Endothelial cell of umbilical vein (primary cell): ENCODE measurements at regions not wholly inside any gene's neighbourhood (a gene's known extent, or its start where the extent isn't known, plus 50 kb on each side); places are given as distances from the start of the nearest gene placed in this dataset.

Experiments
- BruUV-seq: library from RNA; stranded (reverse); fragments of 400-500 nt; replicated peaks from 2 replicates; lab custom pipeline; 2021; lab: Mats Ljungman, UMichigan
- CTCF ChIA-PET: fragments of 300-600, 350-600 bp; sonication (Branson Sonifier 250); formaldehyde crosslinking; loops from one replicate; lab custom pipeline; 2021; ENCODE audit warnings: antibody characterized with exemption, inconsistent platforms; lab: Charles Lee
- POLR2A ChIA-PET: fragments of 300-600, 350-600 bp; sonication (Branson Sonifier 250); formaldehyde crosslinking; loops from one replicate; lab custom pipeline; 2021; ENCODE audit warnings: antibody characterized with exemption, inconsistent platforms; lab: Charles Lee
- DNase-seq: peaks from one replicate; pipeline ENCODE4 v3.0.0-alpha.2; 2011; ENCODE audit warnings: low read depth, low spot score
- FAIRE-seq: peaks from 2 replicates; lab custom pipeline; 2011; peaks lifted over from hg19 to GRCh38; lab: Jason Lieb, UNC
- H2AFZ ChIP-seq: 2 replicates; pipeline ENCODE4 v1.6.0; 2012; ENCODE audit warnings: low read depth, low read length, control low read depth, inconsistent platforms
- H3K27ac ChIP-seq: 2 replicates; pipeline ENCODE4 v1.5.1; 2011; ENCODE audit warnings: low read depth, mild to moderate bottlenecking, control low read depth, low read length, moderate library complexity; ENCODE audit not compliant: insufficient read depth
- H3K27me3 ChIP-seq, 2 experiments: 2 replicates each; pipeline versions ENCODE4 v1.6.0 to v1.6.1; 2011; ENCODE audit warnings: low read length in 2 of 2, mixed read lengths in 1 of 2; ENCODE audit not compliant: control insufficient read depth in 2 of 2, insufficient read depth in 2 of 2
- H3K36me3 ChIP-seq, 2 experiments: 2 replicates in 1 of 2; 3 replicates in 1 of 2; pipeline ENCODE4 v1.5.1; 2011; ENCODE audit warnings: low read length in 2 of 2, mild to moderate bottlenecking in 1 of 2, moderate library complexity in 1 of 2; ENCODE audit not compliant: control insufficient read depth in 2 of 2, insufficient read depth in 2 of 2; ENCODE audit errors: extremely low read depth in 1 of 2
- H3K4me1 ChIP-seq: 3 replicates; pipeline ENCODE4 v1.5.1; 2011; ENCODE audit warnings: mild to moderate bottlenecking, low read length; ENCODE audit not compliant: control insufficient read depth, insufficient read depth; ENCODE audit errors: extremely low read depth
- H3K4me2 ChIP-seq: 2 replicates; pipeline ENCODE4 v1.6.1; 2011; ENCODE audit warnings: low read length, control low read depth, mixed read lengths; ENCODE audit not compliant: insufficient read depth
- H3K4me3 ChIP-seq, 3 experiments: fragments of 200-600 bp in 1 of 3; sonication (generic), shearing (Covaris generic) in 1 of 3; replicated peaks in 1 of 3; 2 replicates each; pipeline ENCODE4 v1.5.1; 2011 to 2016; ENCODE audit warnings: control low read depth in 3 of 3, low read length in 3 of 3, mild to moderate bottlenecking in 2 of 3, inconsistent platforms in 1 of 3, low read depth in 1 of 3, moderate library complexity in 1 of 3; ENCODE audit not compliant: insufficient read depth in 1 of 3
- H3K79me2 ChIP-seq: 2 replicates; pipeline ENCODE4 v1.6.0; 2012; ENCODE audit warnings: low read length, inconsistent platforms; ENCODE audit not compliant: control insufficient read depth, insufficient read depth
- H3K9ac ChIP-seq: replicated peaks from 2 replicates; pipeline ENCODE3; 2011; ENCODE audit warnings: low read length, control low read depth; ENCODE audit not compliant: insufficient read depth; ENCODE audit errors: extremely low read depth
- H3K9me1 ChIP-seq: replicated peaks from 3 replicates; pipeline ENCODE4 v1.6.0; 2011; ENCODE audit warnings: mild to moderate bottlenecking, low read length; ENCODE audit not compliant: control insufficient read depth, insufficient read depth; ENCODE audit errors: extremely low read depth
- H3K9me3 ChIP-seq: replicated peaks from 2 replicates; pipeline ENCODE4 v1.5.1; 2012; ENCODE audit warnings: low read length, inconsistent platforms; ENCODE audit not compliant: control insufficient read depth, insufficient read depth
- H4K20me1 ChIP-seq: replicated peaks from 2 replicates; pipeline ENCODE3; 2011; ENCODE audit warnings: mild to moderate bottlenecking, low read length; ENCODE audit not compliant: control insufficient read depth, insufficient read depth; ENCODE audit errors: extremely low read depth
- CTCF ChIP-seq, 2 donors: IDR thresholded peaks; 1 replicate in 1 of 2; 2 replicates in 1 of 2; pipeline ENCODE4 v1.5.1; 2011; ENCODE audit warnings: low read length in 2 of 2, mild to moderate bottlenecking in 2 of 2, moderate library complexity in 2 of 2, control low read depth in 1 of 2, inconsistent platforms in 1 of 2, low read depth in 1 of 2; ENCODE audit not compliant: insufficient read depth in 1 of 2; ENCODE audit errors: extremely low read depth in 1 of 2
- EZH2 ChIP-seq: IDR thresholded peaks from 2 replicates; pipeline ENCODE4 v1.6.1; 2012; ENCODE audit warnings: borderline replicate concordance, low read depth, mild to moderate bottlenecking, moderate library complexity, low read length, inconsistent platforms; ENCODE audit not compliant: severe bottlenecking
- FOS ChIP-seq: IDR thresholded peaks from 2 replicates; pipeline ENCODE4 v1.6.1; 2011; ENCODE audit warnings: mild to moderate bottlenecking, low read length, moderate library complexity, borderline replicate concordance; ENCODE audit not compliant: insufficient read depth
- GATA2 ChIP-seq: IDR thresholded peaks from 2 replicates; pipeline ENCODE4 v1.7.0; 2011; ENCODE audit warnings: low read depth, mild to moderate bottlenecking, moderate library complexity, mixed read lengths, low read length; ENCODE audit not compliant: insufficient read length, insufficient read depth
- MAX ChIP-seq: IDR thresholded peaks from 2 replicates; pipeline ENCODE4 v1.6.1; 2011; ENCODE audit not compliant: insufficient read depth, insufficient read length
- MYC ChIP-seq: IDR thresholded peaks from one replicate; pipeline ENCODE4 v1.6.1; 2011; ENCODE audit warnings: mild to moderate bottlenecking, low read depth, low read length
- POLR2A ChIP-seq: IDR thresholded peaks from 2 replicates; pipeline ENCODE4 v1.6.1; 2012; ENCODE audit warnings: low read depth, mild to moderate bottlenecking, control low read depth, low read length
- dilution Hi-C: fragments of 300-500 bp; cut with MboI; formaldehyde crosslinking; loops from one replicate; pipeline ENCODE4 v1.15.0; 2019; ENCODE audit warnings: low sequenced_read_pairs; ENCODE audit not compliant: extremely low pct_ligation_motif_present
- intact Hi-C: fragments of 100-400 bp; cut with micrococcal nuclease; formaldehyde crosslinking; loops from one replicate; pipeline ENCODE4 v1.10.0; 2022

GRCh38 chr10:30688456-30688855 lies 58.9 kb upstream of the LYZL2 start:
- no peaks in the 10 kb centered on the region for H4K20me1 ChIP-seq
- H3K79me2 ChIP-seq: no peaks in the 10 kb centered on the region
- H3K9me1 ChIP-seq: no peaks in the 10 kb centered on the region
- FAIRE-seq (no peak), DNase-seq (no peak)
- ChIA-PET POLR2A (no interaction called here), CTCF (interaction anchor here (0.6 to 2.3 kb wide), 43 partner anchors 8 to 1522 kb away, joined by 3 to 20 read pairs (median 4); no protein-coding TSS in a partner anchor)
- dilution Hi-C loops: no loop called here
- no TSS peak for BruUV-seq
- H2AFZ ChIP-seq: no peak overlapping the region
- no peaks in the 10 kb centered on the region for H3K4me1 ChIP-seq
- H3K4me3 ChIP-seq: no peak overlapping the region
- no peaks in the 10 kb centered on the region for H3K36me3 ChIP-seq
- peaks cover 6 to 10% of the 10 kb centered on the region in 2 experiments for H3K27me3 ChIP-seq
- intact Hi-C loops: loop anchor here (2.0 to 5.0 kb wide), 2 partner anchors 50 to 804 kb away; no protein-coding TSS in a partner anchor
- TF ChIP-seq MYC (no peak), POLR2A (no peak), CTCF (IDR thresholded peaks at IDR 0.05; ENCODE audit: extremely low read depth in 1 of 2, insufficient read depth in 1 of 2, low read depth in 1 of 2, low read length in 2 of 2) (no peak), FOS (no peak), GATA2 (no peak), MAX (no peak), EZH2 (no peak)
- H3K27ac ChIP-seq: no peak overlapping the region
- H3K4me2 ChIP-seq: no peak overlapping the region
- no peak overlapping the region for H3K9ac ChIP-seq
- no peaks in the 10 kb centered on the region for H3K9me3 ChIP-seq
